Esophagus muscularis mucosa (tissue), 4 donors: ENCODE measurements at regions not wholly inside any gene's neighbourhood (a gene's known extent, or its start where the extent isn't known, plus 50 kb on each side); places are given as distances from the start of the nearest gene placed in this dataset.

Experiments
- DNase-seq: peaks from one replicate; pipeline ENCODE4 v3.0.0-alpha.2; 2017; ENCODE audit errors: extremely low spot score
- H3K27ac ChIP-seq, 4 donors: fragments of 200-600 bp; sonication (generic); replicated peaks in 1 of 4; 1 replicate in 3 of 4; 2 replicates in 1 of 4; pipeline ENCODE4 v1.5.1; 2016 to 2019; ENCODE audit warnings: mild to moderate bottlenecking in 1 of 4
- H3K27me3 ChIP-seq, 4 donors: fragments of 200-600 bp; sonication (generic); one replicate each; pipeline versions ENCODE4 v1.5.1 to v1.6.0; 2016 to 2019
- H3K36me3 ChIP-seq, 4 donors: fragments of 200-600 bp; sonication (generic); one replicate each; pipeline ENCODE4 v1.5.1; 2016 to 2019
- H3K4me1 ChIP-seq, 4 donors: fragments of 200-600 bp; sonication (generic); one replicate each; pipeline ENCODE4 v1.5.1; 2016 to 2019
- H3K4me3 ChIP-seq, 4 donors: fragments of 200-600 bp; sonication (generic); 1 replicate in 2 of 4; 2 replicates in 2 of 4; pipeline ENCODE4 v1.5.1; 2016 to 2019; ENCODE audit warnings: mild to moderate bottlenecking in 4 of 4, moderate library complexity in 1 of 4
- H3K9me3 ChIP-seq, 4 donors: fragments of 200-600 bp; sonication (generic); 1 replicate in 3 of 4; 2 replicates in 1 of 4; pipeline ENCODE4 v1.5.1; 2016 to 2019
- EP300 ChIP-seq: sonication (generic); formaldehyde crosslinking; IDR thresholded peaks from one replicate; pipeline ENCODE4 v1.6.1; 2017; ENCODE audit warnings: antibody characterized with exemption
- POLR2A ChIP-seq: fragments of 450-650 bp; IDR thresholded peaks from one replicate; pipeline ENCODE4 v1.6.1; 2017; ENCODE audit warnings: antibody characterized with exemption, moderate library complexity, mild to moderate bottlenecking, low read depth
- POLR2AphosphoS5 ChIP-seq, 2 donors: sonication (generic); formaldehyde crosslinking; IDR thresholded peaks; one replicate each; pipeline ENCODE4 v1.6.1; 2017; ENCODE audit warnings: antibody characterized with exemption in 2 of 2
- WGBS: methylation state at CpG from one replicate; pipeline ENCODE4 v1.1.5; 2018; 5-methylcytosine and 5-hydroxymethylcytosine counted together
- intact Hi-C: fragments of 100-400 bp; cut with DNase I; formaldehyde crosslinking; loops from one replicate; pipeline ENCODE4 v1.15.1; 2023
- TF ChIP-seq, protein P1 (sequence below), 3 experiments: fragments of 200-600 bp in 2 of 3; fragments of 450-650 bp in 1 of 3; sonication (generic) in 2 of 3; IDR thresholded peaks; one replicate each; pipeline ENCODE4 v1.5.1; 2017 to 2019; ENCODE audit warnings: antibody characterized with exemption in 3 of 3, mild to moderate bottlenecking in 2 of 3, moderate library complexity in 1 of 3

DNA sequence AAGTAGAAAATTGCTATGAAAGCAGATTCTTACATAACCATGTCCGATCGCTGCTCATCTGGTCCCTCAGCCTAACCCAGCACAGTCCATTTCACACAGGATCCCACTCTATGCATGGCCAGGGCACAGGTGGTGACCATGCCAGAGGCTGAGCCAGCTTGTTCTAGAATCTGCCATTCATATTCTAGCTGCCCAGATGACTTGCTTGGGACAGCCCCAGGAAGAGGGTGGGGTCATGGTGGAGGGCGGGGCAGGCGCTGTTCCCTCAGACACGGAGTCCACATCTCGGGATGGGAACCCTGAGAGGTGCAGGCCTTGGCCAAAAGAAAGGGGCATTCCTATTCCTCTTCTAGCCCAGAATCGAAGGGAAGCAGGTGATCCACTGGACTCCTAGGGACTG, 275.2 kb upstream of the IRX2 start:
- intact Hi-C loops, result no loop called here
- 90% methylated on average over 6 of the region's 7 CpGs for WGBS
- no peaks in the 10 kb centered on the region for H3K4me1 ChIP-seq

DNA sequence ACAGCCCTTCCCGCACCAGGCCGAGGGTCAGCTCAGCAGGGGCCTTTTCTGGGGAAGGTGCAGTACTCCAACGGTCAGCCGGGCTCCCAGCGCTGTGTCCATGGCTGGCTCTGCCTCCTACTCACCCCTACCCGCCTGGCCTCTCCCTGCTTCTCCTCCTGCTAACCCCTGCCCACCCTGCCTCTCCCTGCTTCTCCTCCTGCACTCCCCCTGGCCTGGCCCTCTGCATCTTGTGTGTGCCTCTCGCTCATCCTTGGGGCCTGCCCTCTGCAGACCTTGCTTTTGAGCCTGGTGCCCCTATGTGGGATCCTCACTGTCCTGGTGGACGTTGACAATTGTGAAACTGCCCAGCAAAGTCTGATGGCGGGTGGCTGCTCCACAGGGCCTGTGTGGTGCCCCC, 274.6 kb upstream of the IRX2 start:
- intact Hi-C loops, result no loop called here
- Histone ChIP-seq H3K27me3 (peaks cover 0 to 7% (median 0%) of the 10 kb centered on the region in 4 donors), H3K36me3 (no peaks in the 10 kb centered on the region), H3K27ac (no peak overlapping the region), H3K4me1 (no peaks in the 10 kb centered on the region), H3K4me3 (no peak overlapping the region), H3K9me3 (no peaks in the 10 kb centered on the region)
- WGBS, result 65% methylated on average over 9 of the region's 9 CpGs
- TF ChIP-seq, protein P1, sequence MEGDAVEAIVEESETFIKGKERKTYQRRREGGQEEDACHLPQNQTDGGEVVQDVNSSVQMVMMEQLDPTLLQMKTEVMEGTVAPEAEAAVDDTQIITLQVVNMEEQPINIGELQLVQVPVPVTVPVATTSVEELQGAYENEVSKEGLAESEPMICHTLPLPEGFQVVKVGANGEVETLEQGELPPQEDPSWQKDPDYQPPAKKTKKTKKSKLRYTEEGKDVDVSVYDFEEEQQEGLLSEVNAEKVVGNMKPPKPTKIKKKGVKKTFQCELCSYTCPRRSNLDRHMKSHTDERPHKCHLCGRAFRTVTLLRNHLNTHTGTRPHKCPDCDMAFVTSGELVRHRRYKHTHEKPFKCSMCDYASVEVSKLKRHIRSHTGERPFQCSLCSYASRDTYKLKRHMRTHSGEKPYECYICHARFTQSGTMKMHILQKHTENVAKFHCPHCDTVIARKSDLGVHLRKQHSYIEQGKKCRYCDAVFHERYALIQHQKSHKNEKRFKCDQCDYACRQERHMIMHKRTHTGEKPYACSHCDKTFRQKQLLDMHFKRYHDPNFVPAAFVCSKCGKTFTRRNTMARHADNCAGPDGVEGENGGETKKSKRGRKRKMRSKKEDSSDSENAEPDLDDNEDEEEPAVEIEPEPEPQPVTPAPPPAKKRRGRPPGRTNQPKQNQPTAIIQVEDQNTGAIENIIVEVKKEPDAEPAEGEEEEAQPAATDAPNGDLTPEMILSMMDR (IDR thresholded peaks at IDR 0.05), result no peak
- no peak for TF ChIP-seq POLR2AphosphoS5 (IDR thresholded peaks at IDR 0.05)
- TF ChIP-seq POLR2A, result no peak
- TF ChIP-seq EP300, result no peak
- DNase-seq, result no peak

More for the DNA sequence above, 275.2 kb upstream of the IRX2 start:
- peaks cover 0 to 7% (median 0%) of the 10 kb centered on the region in 4 donors for H3K27me3 ChIP-seq
- no peaks in the 10 kb centered on the region for H3K9me3 ChIP-seq
- DNase-seq, result no peak
- H3K4me3 ChIP-seq, result no peak overlapping the region
- H3K27ac ChIP-seq, result no peak overlapping the region
- H3K36me3 ChIP-seq, result no peaks in the 10 kb centered on the region
- TF ChIP-seq POLR2A, result no peak
- TF ChIP-seq, protein P1 (IDR thresholded peaks at IDR 0.05), result no peak
- TF ChIP-seq EP300, result no peak

- intact Hi-C loops, result no loop called here
- Histone ChIP-seq H3K36me3 (no peaks in the 10 kb centered on the region), H3K9me3 (no peaks in the 10 kb centered on the region), H3K4me1 (no peaks in the 10 kb centered on the region), H3K27ac (no peak overlapping the region), H3K27me3 (peaks cover 0 to 7% (median 0%) of the 10 kb centered on the region in 4 donors), H3K4me3 (no peak overlapping the region)
- no peak for TF ChIP-seq POLR2A
- TF ChIP-seq, protein P1 (IDR thresholded peaks at IDR 0.05), result no peak
- TF ChIP-seq EP300, result no peak
- TF ChIP-seq POLR2AphosphoS5 (IDR thresholded peaks at IDR 0.05), result no peak
- DNase-seq, result no peak
- WGBS, result 71% methylated on average over 11 of the region's 11 CpGs
Observed at GRCh38 chr5:3025392-3025791, 273.9 kb upstream of the IRX2 start.

DNA sequence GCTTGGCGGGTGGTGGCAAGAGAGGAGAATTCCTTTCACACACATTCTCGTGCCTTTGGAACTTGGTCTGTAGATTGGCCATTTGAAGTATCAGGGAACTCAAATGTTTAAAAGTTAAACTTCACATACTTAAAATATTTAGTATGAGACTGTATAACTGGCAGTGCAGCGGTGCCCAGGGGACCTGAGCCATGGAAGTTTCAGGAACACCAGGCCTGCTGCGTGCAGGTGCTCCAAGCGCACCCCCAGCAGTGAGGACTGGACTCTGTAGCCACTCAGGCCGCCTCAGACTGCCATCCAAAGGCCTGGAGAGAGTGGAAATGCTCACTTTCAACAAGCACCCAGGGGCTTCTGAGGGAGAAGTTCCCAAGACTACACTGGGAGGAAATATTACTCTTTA, 273.5 kb upstream of the IRX2 start:
- TF ChIP-seq, protein P1 (IDR thresholded peaks at IDR 0.05), result no peak
- TF ChIP-seq POLR2AphosphoS5 (IDR thresholded peaks at IDR 0.05) (no peak), POLR2A (no peak)
- Histone ChIP-seq H3K4me1 (no peaks in the 10 kb centered on the region), H3K36me3 (no peaks in the 10 kb centered on the region), H3K4me3 (no peak overlapping the region), H3K27ac (no peak overlapping the region), H3K27me3 (peaks cover 0 to 7% (median 0%) of the 10 kb centered on the region in 4 donors), H3K9me3 (no peaks in the 10 kb centered on the region)
- 70% methylated on average over 6 of the region's 6 CpGs for WGBS
- intact Hi-C loops, result no loop called here
- DNase-seq, result no peak

- intact Hi-C loops, result no loop called here
- peaks cover 0 to 7% (median 0%) of the 10 kb centered on the region in 4 donors for H3K27me3 ChIP-seq
- H3K27ac ChIP-seq, result no peak overlapping the region
- WGBS, result 68% methylated on average over 8 of the region's 9 CpGs
- DNase-seq, result no peak
- TF ChIP-seq EP300 (no peak), POLR2A (no peak), POLR2AphosphoS5 (IDR thresholded peaks at IDR 0.05) (no peak)
- TF ChIP-seq, protein P1 (IDR thresholded peaks at IDR 0.05), result no peak
- no peaks in the 10 kb centered on the region for H3K36me3 ChIP-seq
- H3K9me3 ChIP-seq, result no peaks in the 10 kb centered on the region
- H3K4me1 ChIP-seq, result no peaks in the 10 kb centered on the region
- H3K4me3 ChIP-seq, result no peak overlapping the region
Observed at GRCh38 chr5:3024554-3024953, 273.1 kb upstream of the IRX2 start.
